SK-MEL-5 (cell line): ENCODE measurements at regions not wholly inside any gene's neighbourhood (a gene's known extent, or its start where the extent isn't known, plus 50 kb on each side); places are given as distances from the start of the nearest gene placed in this dataset.
A peak's percentile ranks its signal among the peaks of the same experiment; 100 is the strongest.

ENCODE experiments used
- DNase-seq: peaks from one replicate; pipeline ENCODE4 v3.0.0-alpha.2; 2016; ENCODE audit warnings: low read depth, low spot score
- in situ Hi-C: cut with HindIII; loops from 2 replicates; pipeline ENCODE4 v1.10.0; 2016; ENCODE audit warnings: low sequenced_read_pairs, high pct_unique_total_duplicates, low pct_unique_long_range_greater_than_20kb

- in situ Hi-C loops = no loop called here
- no peak for DNase-seq
These were observed 197.0 kb upstream of the CADM1 start for GRCh38 chr11:115700981-115701875.

GRCh38 chr11:115700496-115700895 is 196.3 kb upstream of the CADM1 start:
- no peak for DNase-seq
- in situ Hi-C loops = no loop called here

GRCh38 chr11:115699733-115700132 is 195.5 kb upstream of the CADM1 start:
- in situ Hi-C loops = no loop called here
- DNase-seq = no peak

DNA sequence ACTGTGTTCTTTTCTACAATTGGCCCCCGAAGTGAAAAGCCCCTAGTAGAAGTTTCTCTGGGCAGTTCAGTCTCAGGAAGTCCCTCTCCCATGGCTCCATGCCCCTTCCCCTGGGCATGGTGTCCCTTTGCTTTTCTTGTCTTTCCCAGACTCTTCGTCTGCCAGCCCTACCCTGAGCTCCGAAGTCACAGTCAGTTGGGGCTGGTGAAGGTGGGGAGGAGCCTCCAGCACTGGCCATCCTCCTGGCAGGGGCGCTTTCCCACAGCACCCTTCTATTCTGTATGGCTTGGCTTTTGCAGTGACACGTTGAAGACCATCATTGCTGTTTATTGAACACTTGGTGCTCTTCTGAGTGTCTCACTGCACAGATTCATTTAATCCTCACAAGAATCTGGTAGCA is 195.1 kb upstream of the CADM1 start:
- no peak for DNase-seq
- in situ Hi-C loops = no loop called here

- in situ Hi-C loops = no loop called here
These were observed 194.0 kb upstream of the CADM1 start for GRCh38 chr11:115698243-115698642.

GRCh38 chr11:115696563-115696962 is 192.3 kb upstream of the CADM1 start:
- in situ Hi-C loops = no loop called here

More at GRCh38 chr11:115698243-115698642, 194.0 kb upstream of the CADM1 start:
- no peak for DNase-seq

GRCh38 chr11:115695677-115696364 is 191.6 kb upstream of the CADM1 start:
- no peak for DNase-seq
- in situ Hi-C loops = no loop called here

More at GRCh38 chr11:115696563-115696962, 192.3 kb upstream of the CADM1 start:
- DNase-seq = no peak

DNA sequence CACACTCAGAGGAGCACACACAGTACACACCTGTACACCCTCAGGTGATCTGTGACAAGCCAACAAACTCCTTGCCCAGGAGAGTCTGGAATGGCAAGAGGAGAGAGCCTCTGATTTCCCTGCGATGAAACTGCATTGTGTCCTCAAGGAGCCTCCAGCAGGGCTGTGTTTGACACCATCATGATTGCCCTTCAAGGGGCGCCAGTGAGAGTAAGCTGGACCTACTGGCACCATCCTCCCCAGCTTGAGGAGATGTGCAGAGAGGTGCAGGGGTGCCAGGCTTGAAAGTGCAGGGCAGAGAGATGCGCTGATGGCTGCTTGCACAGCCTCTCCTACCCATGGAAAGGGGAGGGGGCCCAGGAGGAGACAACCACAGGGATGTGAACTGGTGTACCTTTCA is 188.8 kb upstream of the CADM1 start:
- no peak for DNase-seq

DNA sequence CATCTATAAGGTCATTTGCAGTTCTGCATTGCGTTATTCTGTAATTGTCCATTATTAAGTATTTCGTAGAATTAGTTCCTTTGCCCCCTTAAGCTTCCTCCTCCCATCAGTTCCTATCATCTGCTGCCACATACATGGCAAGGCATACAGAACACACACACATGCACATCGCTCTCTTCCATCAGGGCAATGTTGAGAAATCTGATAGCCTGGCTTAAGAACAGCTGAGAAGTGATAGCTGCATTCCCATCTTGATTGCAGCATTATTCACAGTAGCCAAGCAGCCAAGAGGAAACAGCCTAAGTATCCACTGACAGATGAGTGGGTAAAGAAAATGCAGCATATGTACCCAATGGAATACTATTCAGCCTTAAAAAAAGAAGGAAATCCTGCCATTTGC is 186.8 kb upstream of the CADM1 start:
- in situ Hi-C loops = no loop called here
- DNase-seq = no peak

More for the DNA sequence above, 188.8 kb upstream of the CADM1 start:
- in situ Hi-C loops = no loop called here

GRCh38 chr11:115687934-115688333 is 183.7 kb upstream of the CADM1 start:
- no peak for DNase-seq
- in situ Hi-C loops = no loop called here

GRCh38 chr11:115684699-115685098 is 180.5 kb upstream of the CADM1 start:
- in situ Hi-C loops = no loop called here
- DNase-seq = no peak

DNA sequence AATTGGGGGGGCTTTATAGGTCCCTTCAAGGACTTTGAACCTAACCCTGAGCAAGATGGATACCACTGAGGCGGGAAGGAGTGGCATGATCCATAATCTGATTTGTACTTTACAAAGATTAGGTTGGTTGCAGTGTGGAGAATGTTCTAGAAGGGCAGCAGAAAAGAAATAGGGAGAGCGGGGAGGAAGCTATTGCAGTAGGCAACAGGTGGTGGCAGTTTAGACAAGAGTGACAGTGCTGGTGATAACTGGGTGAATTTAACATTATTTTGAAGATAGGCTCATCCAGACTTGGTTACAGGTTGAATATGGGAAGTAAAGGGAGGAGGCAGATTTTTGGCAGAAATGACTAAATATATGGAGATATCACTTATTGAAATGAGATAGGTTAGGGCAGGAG is 179.9 kb upstream of the CADM1 start:
- DNase-seq = no peak
- in situ Hi-C loops = no loop called here

DNA sequence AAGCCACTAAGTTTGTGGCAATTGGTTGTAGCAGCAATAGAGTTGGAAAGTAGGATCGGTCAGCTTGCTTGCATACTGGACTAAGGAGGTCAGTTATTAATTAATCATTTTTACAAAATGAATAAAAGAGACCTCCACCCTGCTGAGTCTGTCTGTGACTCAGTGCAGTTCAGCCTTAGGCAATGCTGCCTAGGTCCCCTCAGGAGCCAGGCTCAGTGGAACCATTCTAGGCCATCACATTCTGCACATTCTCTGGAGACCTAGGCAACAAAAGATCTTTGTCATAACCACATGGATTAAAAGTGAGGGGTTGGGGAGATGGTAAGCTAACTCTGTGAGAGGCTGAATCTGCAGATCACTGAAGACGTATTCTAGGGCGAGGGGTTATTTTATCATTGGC is 178.7 kb upstream of the CADM1 start:
- in situ Hi-C loops = no loop called here
- peak; percentile 2 for DNase-seq

DNA sequence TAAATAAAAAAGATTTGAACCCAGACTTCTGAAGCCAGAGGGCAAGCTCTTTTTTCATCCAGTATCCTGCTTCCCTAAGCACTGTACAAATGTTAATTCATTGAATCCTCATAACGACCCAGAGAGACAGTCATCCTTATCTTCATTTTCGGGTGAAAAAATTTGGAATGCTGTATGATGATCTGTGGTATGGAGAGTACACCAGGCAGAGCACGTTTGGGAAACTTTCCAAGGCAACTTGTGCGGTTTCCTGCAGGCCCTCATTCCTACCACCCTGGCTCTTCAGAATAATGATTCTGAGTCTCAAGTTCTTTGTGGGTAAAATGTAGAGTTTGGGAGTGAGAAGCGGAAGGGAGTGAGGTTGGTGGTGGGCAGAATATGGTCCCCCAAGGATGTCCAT is 177.9 kb upstream of the CADM1 start:
- in situ Hi-C loops = no loop called here

DNA sequence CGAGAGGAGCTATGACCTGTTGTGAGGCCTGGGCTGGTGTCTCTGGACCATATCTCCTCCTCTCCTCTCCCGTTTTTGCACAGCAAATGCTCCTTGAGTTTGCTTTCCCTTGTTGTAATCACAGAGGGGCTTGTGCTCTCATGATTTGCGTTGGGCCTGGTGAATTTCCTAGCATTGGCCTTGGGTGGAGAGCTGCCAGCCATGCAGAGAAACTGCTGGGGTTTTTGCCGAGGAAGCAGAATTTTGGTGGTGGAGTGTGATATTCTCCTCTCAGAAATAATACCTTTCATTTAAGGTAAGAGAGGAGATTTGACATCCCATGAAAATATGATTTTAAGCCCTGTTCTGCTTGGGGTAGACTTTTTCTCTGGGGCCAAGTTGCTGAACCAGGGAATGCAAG is 175.7 kb upstream of the CADM1 start:
- in situ Hi-C loops = no loop called here

More for the DNA sequence above, 177.9 kb upstream of the CADM1 start:
- DNase-seq = no peak

GRCh38 chr11:115678942-115679341 is 174.7 kb upstream of the CADM1 start:
- in situ Hi-C loops = no loop called here
- peak; percentile 62 for DNase-seq

More for the DNA sequence above, 175.7 kb upstream of the CADM1 start:
- DNase-seq = no peak

DNA sequence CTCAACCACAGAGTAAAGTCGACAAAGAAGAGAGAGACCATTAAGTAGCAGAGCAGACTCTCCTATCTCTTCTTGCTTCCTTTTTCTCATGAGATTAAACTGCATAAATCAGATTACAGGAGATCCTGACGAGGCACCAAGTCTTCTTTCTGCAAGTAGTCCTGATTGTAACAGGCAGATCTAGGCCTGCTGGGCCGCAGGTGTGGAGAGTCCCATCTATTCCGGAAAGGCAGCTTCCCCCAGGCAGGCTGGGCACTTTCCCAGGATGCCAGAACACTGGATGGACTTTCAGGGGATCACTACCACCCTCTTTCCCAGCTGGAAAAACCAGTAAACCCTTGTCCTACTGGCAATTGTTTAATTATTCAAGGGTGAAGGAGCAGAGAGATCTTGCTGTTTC is 173.0 kb upstream of the CADM1 start:
- in situ Hi-C loops = no loop called here
- DNase-seq = no peak

DNA sequence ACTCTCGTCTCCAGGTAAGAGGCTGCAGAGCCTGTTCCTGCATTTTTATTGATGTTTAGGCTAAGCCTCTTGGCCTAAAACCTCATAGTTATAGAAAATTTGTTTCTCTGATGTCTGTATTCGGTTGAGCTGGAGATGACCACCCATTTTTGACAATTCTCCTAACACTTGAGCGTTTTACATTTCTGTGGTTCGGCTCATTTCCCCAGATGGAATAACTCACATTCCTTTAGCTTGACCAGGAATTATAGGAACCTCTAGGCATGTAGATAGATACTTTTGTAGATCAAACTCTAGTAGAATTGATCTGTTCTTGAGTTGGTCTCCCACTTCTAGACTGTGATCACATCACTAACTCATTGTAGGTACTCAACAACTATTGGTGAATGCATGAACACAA is 172.6 kb upstream of the CADM1 start:
- in situ Hi-C loops = no loop called here
- DNase-seq = no peak

DNA sequence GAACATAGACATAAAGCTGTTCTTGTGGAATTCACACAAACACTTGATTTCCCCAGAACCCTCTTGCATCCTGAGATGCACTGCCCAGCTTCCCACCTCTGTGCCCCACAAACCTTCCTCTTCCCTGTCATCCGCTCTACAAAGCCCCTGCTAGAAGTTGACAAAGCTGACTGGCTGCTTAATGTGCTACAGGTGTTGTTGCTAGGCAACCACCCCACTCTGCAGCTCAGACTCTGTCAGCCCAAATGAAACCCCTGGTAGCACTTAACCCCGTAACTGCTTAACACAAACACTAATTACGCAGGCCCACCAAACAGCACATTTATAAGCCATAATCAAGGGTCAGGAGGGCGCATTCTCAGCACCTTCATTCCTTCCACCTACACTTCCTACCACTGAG is 172.0 kb upstream of the CADM1 start:
- no peak for DNase-seq
- in situ Hi-C loops = no loop called here
